ENCODE measurements at regions not wholly inside any gene's neighbourhood (a gene's known extent, or its start where the extent isn't known, plus 50 kb on each side); places are given as distances from the start of the nearest gene placed in this dataset.

GRCh38 chr19:29450306-29450705, 75.5 kb upstream of the VSTM2B start:
- H3K4me3 ChIP-seq (ENCODE audit: low read depth, low read length), result no peak overlapping the region
- DNase-seq (ENCODE audit: low read depth, low spot score), result no peak
- POLR2A ChIA-PET, result no interaction called here
- CTCF ChIA-PET, result no interaction called here
- no peak for TF ChIP-seq CTCF (IDR thresholded peaks at IDR 0.05; ENCODE audit: insufficient read depth, low read length, missing control alignments)

GRCh38 chr19:29450812-29451211, 75.0 kb upstream of the VSTM2B start:
- CTCF ChIA-PET, result no interaction called here
- TF ChIP-seq CTCF (IDR thresholded peaks at IDR 0.05; ENCODE audit: insufficient read depth, low read length, missing control alignments), result no peak
- DNase-seq (ENCODE audit: low read depth, low spot score), result no peak
- POLR2A ChIA-PET, result no interaction called here
- no peak overlapping the region for H3K4me3 ChIP-seq (ENCODE audit: low read depth, low read length)

- CTCF ChIA-PET, result no interaction called here
- POLR2A ChIA-PET, result no interaction called here
- TF ChIP-seq CTCF (IDR thresholded peaks at IDR 0.05; ENCODE audit: insufficient read depth, low read length, missing control alignments), result no peak
- no peak overlapping the region for H3K4me3 ChIP-seq (ENCODE audit: low read depth, low read length)
- no peak for DNase-seq (ENCODE audit: low read depth, low spot score)
Measured at GRCh38 chr19:29454109-29454508, 71.7 kb upstream of the VSTM2B start.

- ChIA-PET CTCF (no interaction called here), POLR2A (no interaction called here)
- DNase-seq (ENCODE audit: low read depth, low spot score), result no peak
- no peak overlapping the region for H3K4me3 ChIP-seq (ENCODE audit: low read depth, low read length)
- no peak for TF ChIP-seq CTCF (IDR thresholded peaks at IDR 0.05; ENCODE audit: insufficient read depth, low read length, missing control alignments)
Measured at GRCh38 chr19:29457413-29457812, 68.4 kb upstream of the VSTM2B start.

GRCh38 chr19:29467824-29468401, 57.9 kb upstream of the VSTM2B start:
- TF ChIP-seq CTCF (IDR thresholded peaks at IDR 0.05; ENCODE audit: insufficient read depth, low read length, missing control alignments), result peak; percentile 14
- POLR2A ChIA-PET, result no interaction called here
- no peak overlapping the region for H3K4me3 ChIP-seq (ENCODE audit: low read depth, low read length)
- CTCF ChIA-PET, result interaction anchor here (0.8 to 1.5 kb wide), 2 partner anchors 118 to 128 kb away, joined by 3 read pairs; no protein-coding TSS in a partner anchor
- DNase-seq (ENCODE audit: low read depth, low spot score), result no peak

- H3K4me3 ChIP-seq (ENCODE audit: low read depth, low read length), result no peak overlapping the region
- ChIA-PET CTCF (no interaction called here), POLR2A (no interaction called here)
- no peak for DNase-seq (ENCODE audit: low read depth, low spot score)
- no peak for TF ChIP-seq CTCF (IDR thresholded peaks at IDR 0.05; ENCODE audit: insufficient read depth, low read length, missing control alignments)
Measured at GRCh38 chr19:29475469-29475868, 50.3 kb upstream of the VSTM2B start.

Data from AG04449 (cell line).